Stimulated activated naive CD4-positive, alpha-beta T cell (primary cell): ENCODE measurements at regions not wholly inside any gene's neighbourhood (a gene's known extent, or its start where the extent isn't known, plus 50 kb on each side); places are given as distances from the start of the nearest gene placed in this dataset.

Experiments used
- DNase-seq, 6 experiments: peaks; one replicate each; lab custom pipeline; 2025; lab: John Stamatoyannopoulos, UW

DNA sequence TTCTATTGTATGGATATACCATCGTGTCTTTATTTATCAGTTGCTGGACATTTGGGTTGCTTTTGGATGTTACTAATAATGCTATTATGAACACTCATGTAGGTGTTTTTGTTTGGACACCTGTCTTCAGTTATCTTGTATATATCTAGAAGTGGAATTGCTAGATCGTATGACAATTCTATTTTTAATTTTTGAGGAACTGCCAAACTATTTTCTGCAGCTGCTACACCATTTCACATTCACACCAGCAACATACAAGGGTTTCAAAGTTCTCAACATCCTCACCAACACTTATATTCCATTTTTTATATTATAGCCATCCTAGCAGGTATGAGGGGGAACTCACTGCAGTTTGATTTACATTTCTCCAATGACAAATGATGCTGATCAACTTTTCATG, 324.6 kb downstream of the CAAP1 start:
- DNase-seq = no peak

- DNase-seq = no peak
Measured at GRCh38 chr9:26566141-26566540, 326.5 kb downstream of the CAAP1 start.

DNA sequence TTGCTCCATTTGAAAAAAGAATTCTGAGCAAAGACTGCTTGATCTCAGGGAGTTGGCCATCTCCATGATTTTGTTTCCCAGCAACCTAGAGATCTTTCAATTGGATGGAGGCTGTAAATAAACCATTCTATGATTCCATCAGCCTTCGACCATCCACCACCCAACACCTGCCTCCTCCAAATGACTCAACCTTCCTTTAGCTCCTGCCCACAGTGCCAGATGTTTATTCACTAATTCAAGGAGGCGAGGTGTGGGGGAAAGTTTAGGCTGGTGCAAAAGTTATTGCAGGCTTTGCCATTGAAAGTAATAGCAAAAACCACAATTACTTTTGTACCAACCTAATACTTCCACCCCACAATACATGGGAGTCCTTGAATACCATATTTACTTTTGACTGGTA, 327.5 kb downstream of the CAAP1 start:
- no peak for DNase-seq

DNA sequence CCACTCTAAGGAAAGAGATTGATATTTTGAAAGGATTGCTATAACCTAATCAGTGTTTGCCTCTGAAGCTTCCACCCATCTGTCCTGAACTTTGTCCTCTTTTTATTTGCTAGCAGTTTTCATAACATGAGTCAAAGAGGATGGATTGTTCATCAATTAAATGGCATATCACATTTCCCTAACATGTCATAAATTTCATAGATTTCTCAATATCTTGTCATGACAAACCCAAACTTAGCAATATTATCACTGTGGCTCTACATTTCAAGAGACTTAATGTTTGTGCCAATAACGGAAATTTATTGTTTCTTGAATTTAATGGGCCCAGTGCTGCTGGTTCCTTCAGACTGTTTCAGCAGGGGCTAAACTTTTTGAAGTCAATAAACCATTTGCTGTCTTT, 330.3 kb downstream of the CAAP1 start:
- DNase-seq = no peak

GRCh38 chr9:26561928-26562327, 330.7 kb downstream of the CAAP1 start:
- no peak for DNase-seq

DNA sequence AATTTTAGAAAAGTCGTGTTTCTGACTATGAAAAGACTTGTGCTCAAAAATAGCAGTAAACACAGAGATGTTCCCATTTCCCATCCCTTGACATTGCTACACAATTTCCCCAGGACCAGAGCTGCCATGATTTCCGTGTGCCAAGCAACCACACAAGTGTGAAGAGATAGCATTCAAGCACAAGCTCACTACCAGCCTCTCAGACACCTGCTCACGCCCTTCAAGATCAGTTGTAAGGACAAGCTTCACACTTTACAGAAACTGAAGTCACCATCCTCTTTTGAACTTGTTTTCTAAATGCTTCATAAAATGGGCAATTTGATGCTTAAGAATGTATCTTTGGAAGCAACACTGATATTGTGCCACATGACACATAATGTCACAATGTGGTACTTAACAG, 333.1 kb downstream of the CAAP1 start:
- DNase-seq = no peak

DNA sequence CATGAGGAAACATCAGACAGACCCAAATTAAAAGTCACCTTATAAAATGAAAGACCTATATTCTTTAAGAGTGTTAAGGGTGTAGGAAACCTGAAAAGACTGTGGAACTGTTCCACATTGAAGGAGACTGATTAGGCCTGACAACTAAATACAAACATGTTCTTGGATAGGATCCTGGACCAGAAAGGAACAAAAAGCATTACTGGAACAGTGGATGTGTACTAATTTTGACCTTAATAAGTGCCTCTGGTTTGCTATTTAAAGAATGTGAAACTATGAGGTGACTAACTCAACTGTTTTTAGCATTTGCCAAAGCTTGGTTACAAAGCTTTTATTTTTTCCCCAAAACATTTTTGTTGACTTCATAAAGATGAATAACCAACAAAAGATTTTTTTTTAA, 340.6 kb downstream of the CAAP1 start:
- DNase-seq = no peak

GRCh38 chr9:26551451-26551850, 341.2 kb downstream of the CAAP1 start:
- no peak for DNase-seq

GRCh38 chr9:26548781-26549290, 343.8 kb downstream of the CAAP1 start:
- no peak for DNase-seq

DNA sequence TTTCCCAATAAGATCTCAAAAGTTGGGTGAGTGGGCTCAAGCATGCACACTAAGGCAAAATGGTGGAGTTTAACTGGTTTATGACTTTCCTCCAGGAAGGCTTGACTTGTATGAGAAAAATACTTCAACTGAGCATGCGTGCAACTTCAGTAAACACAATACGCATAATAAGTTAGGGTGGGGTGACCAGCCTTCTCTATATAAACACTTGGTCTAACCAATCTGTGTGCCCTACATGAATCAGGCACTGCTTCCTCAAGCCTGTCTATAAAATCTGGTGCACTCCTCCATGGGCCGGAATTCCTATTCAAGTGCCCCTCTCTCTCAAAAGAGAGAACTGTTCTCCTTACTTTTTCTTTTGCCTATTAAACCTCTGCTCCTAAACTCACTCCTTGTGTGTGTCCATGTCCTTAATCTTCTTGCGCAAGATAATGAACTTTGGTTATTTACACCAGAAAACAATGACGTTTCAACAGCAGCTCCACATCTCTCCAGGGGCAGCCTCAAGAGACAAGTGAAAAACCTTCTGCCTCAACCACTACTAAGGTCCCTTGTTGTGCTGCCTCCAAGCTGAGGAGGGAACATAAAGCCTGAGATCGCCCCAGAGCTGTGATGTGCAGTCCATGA, 352.6 kb downstream of the CAAP1 start:
- DNase-seq = no peak

- no peak for DNase-seq
Measured at GRCh38 chr9:26537211-26537610, 355.4 kb downstream of the CAAP1 start.

DNA sequence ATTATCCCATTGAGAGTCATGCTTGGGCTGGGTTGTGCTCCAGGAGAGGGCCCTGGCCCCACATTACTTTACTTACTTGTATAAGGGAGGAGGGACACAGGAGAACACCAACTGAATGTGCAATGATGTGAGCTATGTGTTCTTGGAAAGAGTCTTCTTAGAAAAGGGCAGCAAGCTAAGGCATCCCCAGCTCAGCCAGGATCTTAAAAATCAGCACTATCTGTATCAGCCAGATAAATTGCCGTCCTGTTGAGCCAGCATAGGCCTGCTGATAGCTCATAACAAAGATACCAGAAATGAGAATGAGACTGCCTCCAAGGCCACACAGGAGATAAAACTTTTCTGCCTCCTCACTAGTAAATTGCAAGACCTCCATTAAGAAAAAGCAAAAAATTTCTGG, 357.5 kb downstream of the CAAP1 start:
- no peak for DNase-seq

GRCh38 chr9:26530841-26531240, 361.8 kb downstream of the CAAP1 start:
- no peak for DNase-seq

- no peak for DNase-seq
Measured at GRCh38 chr9:26527931-26528330, 364.7 kb downstream of the CAAP1 start.

DNA sequence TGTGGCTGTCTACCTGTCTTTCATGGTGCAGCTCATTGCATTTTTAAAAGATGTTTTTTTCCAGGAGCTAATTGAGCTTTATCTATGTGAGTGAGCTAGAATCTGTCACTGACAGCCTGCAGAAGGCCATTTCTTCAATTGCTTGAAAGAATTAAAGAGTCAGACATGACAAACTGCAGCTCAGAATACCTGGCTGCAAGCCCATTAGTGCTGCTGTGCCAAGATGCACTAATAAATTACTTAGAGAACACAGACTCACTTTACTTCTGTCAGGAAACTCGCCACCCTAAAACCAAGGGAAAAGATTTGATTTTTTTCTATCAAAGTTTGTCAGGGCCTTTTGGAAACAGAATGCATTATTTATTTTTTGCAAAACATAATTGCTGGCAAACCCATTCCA, 368.3 kb downstream of the CAAP1 start:
- no peak for DNase-seq

GRCh38 chr9:26523577-26523976, 369.0 kb downstream of the CAAP1 start:
- no peak for DNase-seq

DNA sequence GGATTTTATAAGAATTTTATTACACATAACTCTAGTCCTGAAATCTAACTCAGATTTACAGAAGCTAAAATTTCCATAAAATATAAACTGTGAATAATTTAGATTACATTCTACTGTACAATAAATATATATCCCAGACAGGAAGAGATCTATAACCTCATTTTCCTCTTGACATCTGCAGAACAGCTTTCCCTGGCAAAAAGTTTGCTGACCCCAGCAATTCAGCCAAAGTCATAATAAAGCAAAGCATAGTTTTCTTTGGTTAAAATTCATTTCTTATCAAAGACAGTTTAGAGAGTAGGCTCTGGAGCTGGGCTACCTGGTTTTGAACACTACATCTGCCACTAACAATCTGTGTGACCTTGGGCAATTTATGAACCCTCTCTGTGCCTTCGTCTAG, 372.5 kb downstream of the CAAP1 start:
- DNase-seq = no peak

GRCh38 chr9:26516773-26517343, 375.7 kb downstream of the CAAP1 start:
- no peak for DNase-seq

DNA sequence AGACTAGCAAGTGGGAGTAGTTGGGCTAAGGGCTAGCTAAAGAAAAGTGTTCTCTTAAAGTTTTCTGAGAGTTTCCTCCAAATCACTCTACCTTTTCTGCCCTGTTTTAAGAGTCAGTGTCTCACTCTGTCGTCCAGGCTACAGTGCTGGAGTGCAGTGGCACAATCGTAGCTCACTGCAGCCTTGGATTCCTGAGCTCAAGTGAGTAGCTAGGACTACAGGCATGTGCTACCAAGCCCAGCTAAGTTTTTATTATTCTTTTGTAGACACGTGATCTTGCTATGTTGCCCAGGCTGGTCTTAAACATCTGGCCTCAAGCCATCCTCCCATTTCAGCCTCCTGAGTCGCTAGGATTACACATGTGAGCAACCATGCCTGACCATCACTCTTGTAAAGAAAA, 378.9 kb downstream of the CAAP1 start:
- no peak for DNase-seq

DNA sequence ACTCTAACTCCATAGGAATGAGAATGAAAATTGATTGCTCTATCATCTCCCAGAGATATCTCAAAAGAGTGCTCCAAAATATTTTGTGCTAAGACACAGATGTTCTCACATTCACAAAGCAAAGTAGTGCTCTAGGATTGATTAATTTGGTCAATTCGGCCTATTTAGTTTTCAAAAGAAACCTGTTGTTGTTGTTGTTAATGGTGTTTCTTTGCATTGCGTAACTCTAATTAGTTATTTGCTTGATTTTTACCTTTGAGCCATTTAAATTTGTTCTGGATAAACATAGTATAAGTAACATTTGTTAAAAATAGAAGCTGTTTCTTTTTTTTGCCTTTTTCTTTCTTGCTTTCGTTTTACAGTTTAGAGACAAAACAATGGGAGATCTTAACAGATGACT, 382.5 kb downstream of the CAAP1 start:
- no peak for DNase-seq

DNA sequence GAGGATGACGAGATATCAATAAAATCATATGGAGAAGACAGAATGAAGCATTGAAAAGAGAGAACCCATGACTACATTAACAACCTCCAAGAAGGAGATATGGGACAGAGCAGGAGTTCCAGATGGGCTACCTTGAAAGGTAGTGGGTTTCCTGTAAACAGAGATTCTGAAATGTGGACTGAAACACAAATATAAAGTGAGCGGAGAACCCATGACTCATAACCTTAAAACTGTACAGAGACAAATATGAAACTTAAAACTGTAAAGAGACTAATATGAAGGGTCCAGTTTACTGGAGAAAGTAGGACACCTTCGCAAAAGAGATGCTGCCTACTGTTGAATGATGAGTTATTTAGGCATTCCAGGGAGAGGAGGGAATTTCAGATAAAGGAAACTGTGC, 383.7 kb downstream of the CAAP1 start:
- no peak for DNase-seq

GRCh38 chr9:26504057-26504456, 388.5 kb downstream of the CAAP1 start:
- no peak for DNase-seq

DNA sequence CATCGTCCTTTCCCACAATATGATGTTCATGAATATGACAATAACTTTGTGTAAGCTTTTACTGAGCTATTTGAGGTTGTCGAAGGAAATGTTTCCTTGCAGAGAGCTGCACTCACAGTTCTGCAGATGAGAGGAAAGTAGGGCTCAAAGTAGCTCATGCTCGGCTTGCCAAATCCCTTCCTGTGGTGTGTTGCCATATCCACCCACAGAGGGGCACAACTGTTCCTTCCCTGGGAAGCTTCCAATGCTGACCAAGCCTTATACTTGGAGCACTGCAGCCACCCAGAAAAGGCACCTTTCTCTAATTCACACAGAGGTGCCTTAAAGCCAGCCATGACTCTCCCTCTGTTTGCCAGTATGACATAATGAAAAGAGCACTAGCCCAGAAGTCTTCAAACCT, 390.3 kb downstream of the CAAP1 start:
- no peak for DNase-seq

DNA sequence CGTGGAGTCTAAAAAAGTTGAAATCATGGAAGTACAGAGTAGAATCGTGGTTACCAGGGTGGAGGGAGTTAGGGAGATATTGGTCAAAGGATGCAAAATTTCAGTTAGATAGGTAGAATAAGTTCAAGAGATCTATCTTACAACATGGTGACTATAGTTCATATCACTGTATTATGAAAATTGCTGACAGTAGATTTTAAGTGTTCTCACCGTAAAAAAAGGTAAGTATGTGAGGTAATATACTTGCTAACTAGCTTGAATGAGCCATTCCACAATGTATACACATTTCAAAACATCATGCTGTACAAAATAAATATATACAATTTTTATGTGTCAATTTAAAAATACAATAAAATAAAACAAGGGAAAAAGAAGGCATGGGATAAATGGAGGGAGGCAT, 392.1 kb downstream of the CAAP1 start:
- no peak for DNase-seq
